AG09309 (cell line): ENCODE measurements at regions not wholly inside any gene's neighbourhood (a gene's known extent, or its start where the extent isn't known, plus 50 kb on each side); places are given as distances from the start of the nearest gene placed in this dataset.
"Not testable (repeated sequence)": the region's sequence is repeated elsewhere in the genome, so short reads cannot be mapped to it uniquely, and the experiment has no call there.

Experiments used
- DNase-seq: peaks from one replicate; pipeline ENCODE4 v3.0.0-alpha.2; 2010; ENCODE audit warnings: low read depth
- H3K4me3 ChIP-seq: 2 replicates; pipeline ENCODE4 v1.5.1; 2011; ENCODE audit warnings: mild to moderate bottlenecking, low read depth, low read length, moderate library complexity; ENCODE audit not compliant: control insufficient read depth
- CTCF ChIP-seq: IDR thresholded peaks from 2 replicates; pipeline ENCODE4 v1.5.1; 2011; ENCODE audit warnings: mild to moderate bottlenecking, low read depth, low read length, inconsistent platforms; ENCODE audit not compliant: insufficient read depth, control insufficient read depth; ENCODE audit errors: missing control alignments

- H3K4me3 ChIP-seq: no peak overlapping the region
- DNase-seq: no peak
- no peak for TF ChIP-seq CTCF
Measured at GRCh38 chr6:11458509-11458908, 79.0 kb upstream of the TMEM170B start.

- not testable (repeated sequence) for H3K4me3 ChIP-seq, DNase-seq
Measured at GRCh38 chr6:11457422-11457821, 80.1 kb upstream of the TMEM170B start.

- DNase-seq: not testable (repeated sequence)
Measured at GRCh38 chr6:11452106-11452505, 85.4 kb upstream of the TMEM170B start.

GRCh38 chr6:11450037-11450436 lies 87.5 kb upstream of the TMEM170B start:
- DNase-seq: no peak
- TF ChIP-seq CTCF: no peak
- H3K4me3 ChIP-seq: no peak overlapping the region

More at GRCh38 chr6:11452106-11452505, 85.4 kb upstream of the TMEM170B start:
- not testable (repeated sequence) for H3K4me3 ChIP-seq

- DNase-seq: no peak
- TF ChIP-seq CTCF: no peak
- H3K4me3 ChIP-seq: no peak overlapping the region
Measured at GRCh38 chr6:11449408-11449807, 88.1 kb upstream of the TMEM170B start.

GRCh38 chr6:11448038-11448437 lies 89.5 kb upstream of the TMEM170B start:
- no peak for TF ChIP-seq CTCF
- no peak overlapping the region for H3K4me3 ChIP-seq
- no peak for DNase-seq

- DNase-seq: no peak
- no peak overlapping the region for H3K4me3 ChIP-seq
- no peak for TF ChIP-seq CTCF
Measured at GRCh38 chr6:11447265-11447664, 90.3 kb upstream of the TMEM170B start.

GRCh38 chr6:11445146-11445545 lies 92.4 kb upstream of the TMEM170B start:
- no peak overlapping the region for H3K4me3 ChIP-seq
- no peak for TF ChIP-seq CTCF
- DNase-seq: no peak

- H3K4me3 ChIP-seq, DNase-seq: not testable (repeated sequence)
Measured at GRCh38 chr6:11443125-11443524, 94.4 kb upstream of the TMEM170B start.
